Fibroblast of the aortic adventitia (primary cell): ENCODE measurements at regions not wholly inside any gene's neighbourhood (a gene's known extent, or its start where the extent isn't known, plus 50 kb on each side); places are given as distances from the start of the nearest gene placed in this dataset.

Experiments used
- DNase-seq: peaks from one replicate; pipeline ENCODE4 v3.0.0-alpha.2; 2010; ENCODE audit warnings: low read depth
- H3K4me3 ChIP-seq: 2 replicates; pipeline ENCODE4 v1.5.1; 2011; ENCODE audit warnings: low read depth, mild to moderate bottlenecking, control low read depth, low read length, moderate library complexity
- CTCF ChIP-seq: IDR thresholded peaks from 2 replicates; pipeline ENCODE4 v1.5.1; 2011; ENCODE audit warnings: mild to moderate bottlenecking, low read length, control low read depth, inconsistent platforms; ENCODE audit not compliant: insufficient read depth

GRCh38 chr18:41899535-41899934 is 55.5 kb upstream of the PIK3C3 start:
- no peak overlapping the region for H3K4me3 ChIP-seq
- no peak for TF ChIP-seq CTCF
- DNase-seq: no peak

- TF ChIP-seq CTCF: no peak
- no peak for DNase-seq
- H3K4me3 ChIP-seq: no peak overlapping the region
These were observed 61.6 kb upstream of the PIK3C3 start for GRCh38 chr18:41893432-41893831.

- TF ChIP-seq CTCF: no peak
- H3K4me3 ChIP-seq: no peak overlapping the region
- DNase-seq: no peak
These were observed 67.9 kb upstream of the PIK3C3 start for GRCh38 chr18:41887100-41887499.

- no peak for DNase-seq
- no peak for TF ChIP-seq CTCF
- no peak overlapping the region for H3K4me3 ChIP-seq
These were observed 68.8 kb upstream of the PIK3C3 start for GRCh38 chr18:41886126-41886807.

GRCh38 chr18:41881285-41881684 is 73.7 kb upstream of the PIK3C3 start:
- TF ChIP-seq CTCF: no peak
- peak; percentile 4 for DNase-seq
- no peak overlapping the region for H3K4me3 ChIP-seq

GRCh38 chr18:41879256-41879655 is 75.8 kb upstream of the PIK3C3 start:
- TF ChIP-seq CTCF: no peak
- H3K4me3 ChIP-seq: no peak overlapping the region
- DNase-seq: no peak
